Liver (tissue), 8 donors: ENCODE measurements at regions not wholly inside any gene's neighbourhood (a gene's known extent, or its start where the extent isn't known, plus 50 kb on each side); places are given as distances from the start of the nearest gene placed in this dataset.

Experiments
- DNase-seq: peaks from one replicate; pipeline ENCODE4 v3.0.0-alpha.2; 2017; ENCODE audit warnings: low spot score
- H3K27ac ChIP-seq, 2 donors: one replicate each; pipeline ENCODE4 v1.7.0; 2013; ENCODE audit warnings: inconsistent platforms in 2 of 2, low read length in 2 of 2, control low read depth in 1 of 2, low read depth in 1 of 2, mild to moderate bottlenecking in 1 of 2
- H3K27me3 ChIP-seq, 4 donors: one replicate each; pipeline versions ENCODE4 v1.6.1 to v1.7.0; 2013; ENCODE audit warnings: low read length in 3 of 4, inconsistent platforms in 1 of 4, mild to moderate bottlenecking in 1 of 4, moderate library complexity in 1 of 4; ENCODE audit not compliant: control insufficient read depth in 4 of 4, insufficient read depth in 4 of 4
- H3K36me3 ChIP-seq, 4 donors: one replicate each; pipeline versions ENCODE4 v1.6.1 to v1.7.0; 2013; ENCODE audit warnings: low read length in 3 of 4, mild to moderate bottlenecking in 3 of 4, low read depth in 1 of 4, moderate library complexity in 1 of 4; ENCODE audit not compliant: control insufficient read depth in 4 of 4, insufficient read depth in 3 of 4
- H3K4me1 ChIP-seq, 4 donors: one replicate each; pipeline versions ENCODE4 v1.6.1 to v1.7.0; 2013; ENCODE audit warnings: low read length in 3 of 4, mild to moderate bottlenecking in 3 of 4, moderate library complexity in 1 of 4; ENCODE audit not compliant: control insufficient read depth in 4 of 4, insufficient read depth in 4 of 4
- H3K4me3 ChIP-seq, 3 donors: one replicate each; pipeline versions ENCODE4 v1.6.1 to v1.7.0; 2013; ENCODE audit warnings: low read length in 3 of 3, control low read depth in 1 of 3, low read depth in 1 of 3, mild to moderate bottlenecking in 1 of 3
- H3K9ac ChIP-seq, 2 donors: one replicate each; pipeline ENCODE4 v1.7.0; 2013; ENCODE audit warnings: low read length in 2 of 2, mild to moderate bottlenecking in 2 of 2, moderate library complexity in 2 of 2, control low read depth in 1 of 2, low read depth in 1 of 2
- H3K9me3 ChIP-seq, 4 donors: one replicate each; pipeline versions ENCODE4 v1.6.1 to v1.7.0; 2013; ENCODE audit warnings: low read length in 3 of 4; ENCODE audit not compliant: control insufficient read depth in 4 of 4
- CTCF ChIP-seq: fragments of 150-350 bp; IDR thresholded peaks from 2 replicates; pipeline ENCODE4 v1.5.1; 2017; ENCODE audit warnings: improper control_type of control experiment, low read depth, low read length; ENCODE audit not compliant: missing input control
- EGR1 ChIP-seq, 2 donors: IDR thresholded peaks; 2 replicates each; pipeline ENCODE4 v1.6.1; 2016 to 2018; ENCODE audit warnings: antibody characterized with exemption in 2 of 2, low read depth in 2 of 2
- FOXA1 ChIP-seq: IDR thresholded peaks from 2 replicates; pipeline ENCODE4 v1.6.1; 2016; ENCODE audit warnings: antibody characterized with exemption
- FOXA2 ChIP-seq: IDR thresholded peaks from 2 replicates; pipeline ENCODE4 v1.6.1; 2016; ENCODE audit warnings: antibody characterized with exemption
- GABPA ChIP-seq, 2 donors: IDR thresholded peaks in 1 of 2; conservative IDR thresholded peaks in 1 of 2; 2 replicates each; pipeline ENCODE4 v1.6.1; 2016; ENCODE audit warnings: antibody characterized with exemption in 2 of 2, mild to moderate bottlenecking in 1 of 2, moderate library complexity in 1 of 2
- HNF4A ChIP-seq, 2 donors: conservative IDR thresholded peaks; 2 replicates each; pipeline ENCODE4 v1.6.1; 2016; ENCODE audit warnings: antibody characterized with exemption in 2 of 2, mild to moderate bottlenecking in 2 of 2
- HNF4G ChIP-seq: IDR thresholded peaks from 2 replicates; pipeline ENCODE4 v1.6.1; 2016; ENCODE audit warnings: antibody characterized with exemption
- JUND ChIP-seq, 2 donors: IDR thresholded peaks; 2 replicates each; pipeline ENCODE4 v1.6.1; 2016; ENCODE audit warnings: antibody characterized with exemption in 2 of 2
- NR2F2 ChIP-seq: IDR thresholded peaks from 2 replicates; pipeline ENCODE4 v1.6.1; 2016; ENCODE audit warnings: antibody characterized with exemption
- RAD21 ChIP-seq, 2 donors: IDR thresholded peaks; 2 replicates each; pipeline ENCODE4 v1.6.1; 2016; ENCODE audit warnings: antibody characterized with exemption in 2 of 2, mild to moderate bottlenecking in 2 of 2
- RXRA ChIP-seq, 2 donors: IDR thresholded peaks; 2 replicates each; pipeline ENCODE4 v1.6.1; 2017 to 2018; ENCODE audit warnings: antibody characterized with exemption in 2 of 2, mild to moderate bottlenecking in 1 of 2
- SP1 ChIP-seq: IDR thresholded peaks from 2 replicates; pipeline ENCODE4 v1.6.1; 2018; ENCODE audit warnings: antibody characterized with exemption, mild to moderate bottlenecking
- TAF1 ChIP-seq: conservative IDR thresholded peaks from 2 replicates; pipeline ENCODE4 v1.6.1; 2016; ENCODE audit warnings: antibody characterized with exemption, mild to moderate bottlenecking
- YY1 ChIP-seq: IDR thresholded peaks from 2 replicates; pipeline ENCODE4 v1.6.1; 2016; ENCODE audit warnings: antibody characterized with exemption, mild to moderate bottlenecking
- ZBTB33 ChIP-seq: IDR thresholded peaks from 2 replicates; pipeline ENCODE4 v1.6.1; 2016; ENCODE audit warnings: antibody characterized with exemption
- WGBS: extraction: QIAGEN DNeasy Blood & Tissue Kit; methylation state at CpG from one replicate; pipeline ENCODE4 v1.1.7; 2013; 5-methylcytosine and 5-hydroxymethylcytosine counted together
- TF ChIP-seq, protein P1 (sequence below): IDR thresholded peaks from 2 replicates; pipeline ENCODE4 v1.6.1; 2016; ENCODE audit warnings: antibody characterized with exemption, mild to moderate bottlenecking
- TF ChIP-seq, protein P2 (sequence below): IDR thresholded peaks from 2 replicates; pipeline ENCODE4 v1.6.1; 2016; ENCODE audit warnings: antibody characterized with exemption
- TF ChIP-seq, protein P3 (sequence below): IDR thresholded peaks from 2 replicates; pipeline ENCODE4 v1.6.1; 2016; ENCODE audit warnings: antibody characterized with exemption
- donor health status: healthy.
- donor health status: healthy.
- donor health status: healthy.
- donor health status: healthy.
- donor health status: healthy.

DNA sequence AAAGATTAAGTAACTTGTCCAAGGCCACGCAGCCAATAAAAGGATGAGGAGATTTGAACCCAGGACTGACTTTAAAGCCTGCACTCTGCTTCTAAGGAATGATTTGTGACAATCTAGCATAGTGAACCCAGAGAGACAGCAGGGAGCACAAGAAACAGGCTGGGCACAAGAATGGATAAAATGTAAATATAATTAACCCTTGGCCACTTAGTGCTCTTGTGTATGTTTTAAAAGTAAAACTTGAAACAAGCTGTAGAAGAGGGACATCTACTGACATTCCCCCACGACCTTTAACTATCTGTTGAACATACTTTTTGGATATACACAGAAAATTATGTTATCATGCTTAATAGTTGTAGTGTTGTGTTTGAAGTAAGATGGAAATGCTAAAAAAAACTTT is 141.9 kb upstream of the PMFBP1 start:
- no peak for DNase-seq
- Histone ChIP-seq H3K9ac (no peak overlapping the region), H3K27ac (no peak overlapping the region), H3K4me1 (no peaks in the 10 kb centered on the region), H3K4me3 (no peak overlapping the region), H3K27me3 (no peaks in the 10 kb centered on the region), H3K36me3 (no peaks in the 10 kb centered on the region), H3K9me3 (peaks cover 0 to 3% (median under 1%) of the 10 kb centered on the region in 4 donors)
- no peak for TF ChIP-seq ZBTB33
- TF ChIP-seq SP1: no peak
- TF ChIP-seq FOXA1: no peak
- TF ChIP-seq, protein P1, sequence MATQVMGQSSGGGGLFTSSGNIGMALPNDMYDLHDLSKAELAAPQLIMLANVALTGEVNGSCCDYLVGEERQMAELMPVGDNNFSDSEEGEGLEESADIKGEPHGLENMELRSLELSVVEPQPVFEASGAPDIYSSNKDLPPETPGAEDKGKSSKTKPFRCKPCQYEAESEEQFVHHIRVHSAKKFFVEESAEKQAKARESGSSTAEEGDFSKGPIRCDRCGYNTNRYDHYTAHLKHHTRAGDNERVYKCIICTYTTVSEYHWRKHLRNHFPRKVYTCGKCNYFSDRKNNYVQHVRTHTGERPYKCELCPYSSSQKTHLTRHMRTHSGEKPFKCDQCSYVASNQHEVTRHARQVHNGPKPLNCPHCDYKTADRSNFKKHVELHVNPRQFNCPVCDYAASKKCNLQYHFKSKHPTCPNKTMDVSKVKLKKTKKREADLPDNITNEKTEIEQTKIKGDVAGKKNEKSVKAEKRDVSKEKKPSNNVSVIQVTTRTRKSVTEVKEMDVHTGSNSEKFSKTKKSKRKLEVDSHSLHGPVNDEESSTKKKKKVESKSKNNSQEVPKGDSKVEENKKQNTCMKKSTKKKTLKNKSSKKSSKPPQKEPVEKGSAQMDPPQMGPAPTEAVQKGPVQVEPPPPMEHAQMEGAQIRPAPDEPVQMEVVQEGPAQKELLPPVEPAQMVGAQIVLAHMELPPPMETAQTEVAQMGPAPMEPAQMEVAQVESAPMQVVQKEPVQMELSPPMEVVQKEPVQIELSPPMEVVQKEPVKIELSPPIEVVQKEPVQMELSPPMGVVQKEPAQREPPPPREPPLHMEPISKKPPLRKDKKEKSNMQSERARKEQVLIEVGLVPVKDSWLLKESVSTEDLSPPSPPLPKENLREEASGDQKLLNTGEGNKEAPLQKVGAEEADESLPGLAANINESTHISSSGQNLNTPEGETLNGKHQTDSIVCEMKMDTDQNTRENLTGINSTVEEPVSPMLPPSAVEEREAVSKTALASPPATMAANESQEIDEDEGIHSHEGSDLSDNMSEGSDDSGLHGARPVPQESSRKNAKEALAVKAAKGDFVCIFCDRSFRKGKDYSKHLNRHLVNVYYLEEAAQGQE: no peak
- no peak for TF ChIP-seq GABPA (IDR thresholded peaks at IDR 0.05 in 1 of 2, conservative IDR thresholded peaks at IDR 0.05 in 1 of 2)
- TF ChIP-seq FOXA2: no peak
- no peak for TF ChIP-seq HNF4A (conservative IDR thresholded peaks at IDR 0.05)
- TF ChIP-seq JUND (IDR thresholded peaks at IDR 0.05): no peak
- TF ChIP-seq CTCF: no peak
- no peak for TF ChIP-seq RAD21 (IDR thresholded peaks at IDR 0.05)
- TF ChIP-seq, protein P2, sequence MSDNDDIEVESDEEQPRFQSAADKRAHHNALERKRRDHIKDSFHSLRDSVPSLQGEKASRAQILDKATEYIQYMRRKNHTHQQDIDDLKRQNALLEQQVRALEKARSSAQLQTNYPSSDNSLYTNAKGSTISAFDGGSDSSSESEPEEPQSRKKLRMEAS: no peak
- no peak for TF ChIP-seq RXRA (IDR thresholded peaks at IDR 0.05)
- TF ChIP-seq, protein P3, sequence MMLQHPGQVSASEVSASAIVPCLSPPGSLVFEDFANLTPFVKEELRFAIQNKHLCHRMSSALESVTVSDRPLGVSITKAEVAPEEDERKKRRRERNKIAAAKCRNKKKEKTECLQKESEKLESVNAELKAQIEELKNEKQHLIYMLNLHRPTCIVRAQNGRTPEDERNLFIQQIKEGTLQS: no peak
- no peak for TF ChIP-seq NR2F2
- TF ChIP-seq HNF4G: no peak
- no peak for TF ChIP-seq EGR1 (IDR thresholded peaks at IDR 0.05; ENCODE audit: low read depth in 2 of 2)
- no peak for TF ChIP-seq YY1
- TF ChIP-seq TAF1: no peak
- WGBS: 75% methylated on average over 2 of the region's 2 CpGs

GRCh38 chr16:72312828-72313227 is 140.9 kb upstream of the PMFBP1 start:
- Histone ChIP-seq H3K9ac (no peak overlapping the region), H3K9me3 (peaks cover 0 to 3% (median under 1%) of the 10 kb centered on the region in 4 donors), H3K27me3 (no peaks in the 10 kb centered on the region), H3K27ac (no peak overlapping the region), H3K36me3 (no peaks in the 10 kb centered on the region), H3K4me1 (no peaks in the 10 kb centered on the region), H3K4me3 (no peak overlapping the region)
- WGBS: 79% methylated on average over 4 of the region's 4 CpGs
- DNase-seq: no peak
- TF ChIP-seq, protein P2: no peak
- TF ChIP-seq ZBTB33 (no peak), YY1 (no peak), TAF1 (no peak), RXRA (IDR thresholded peaks at IDR 0.05) (no peak), FOXA2 (no peak), NR2F2 (no peak), JUND (IDR thresholded peaks at IDR 0.05) (no peak), HNF4G (no peak), RAD21 (IDR thresholded peaks at IDR 0.05) (no peak), EGR1 (IDR thresholded peaks at IDR 0.05; ENCODE audit: low read depth in 2 of 2) (no peak), CTCF (no peak)
- TF ChIP-seq, protein P3: no peak
